Lower leg skin (tissue), 3 donors: ENCODE measurements at regions not wholly inside any gene's neighbourhood (a gene's known extent, or its start where the extent isn't known, plus 50 kb on each side); places are given as distances from the start of the nearest gene placed in this dataset.

Source experiments
- CTCF ChIP-seq, 3 donors: fragments of 450-650 bp; IDR thresholded peaks; one replicate each; pipeline ENCODE4 v1.5.1; 2016; ENCODE audit warnings: antibody characterized with exemption in 3 of 3, mild to moderate bottlenecking in 3 of 3, moderate library complexity in 2 of 3
- POLR2A ChIP-seq, 2 donors: fragments of 450-650 bp; IDR thresholded peaks; one replicate each; pipeline ENCODE4 v1.6.1; 2016 to 2017; ENCODE audit warnings: antibody characterized with exemption in 2 of 2, mild to moderate bottlenecking in 1 of 2, moderate library complexity in 1 of 2

DNA sequence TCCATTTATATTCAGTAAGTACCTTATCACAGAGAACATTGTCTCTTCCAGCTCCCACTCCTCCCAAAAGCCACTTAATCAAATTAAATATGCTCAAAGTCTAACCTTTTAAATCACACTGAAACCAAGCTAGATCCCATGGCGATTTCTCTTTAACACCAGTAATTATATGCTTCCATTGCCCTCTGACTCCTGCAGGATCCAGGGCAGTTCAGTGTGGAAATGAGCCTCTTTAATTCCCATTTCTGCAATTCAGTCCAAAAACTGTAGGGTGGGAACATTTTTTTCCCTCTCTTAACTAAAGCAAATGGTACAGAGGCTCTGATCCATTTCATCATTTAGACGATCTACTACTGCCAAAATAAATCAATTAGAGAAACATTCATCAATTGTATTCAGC, 872.3 kb upstream of the PHF14 start:
- TF ChIP-seq CTCF (IDR thresholded peaks at IDR 0.05): no peak
- no peak for TF ChIP-seq POLR2A (IDR thresholded peaks at IDR 0.05)
